NCI-H82 (cell line): ENCODE measurements at regions not wholly inside any gene's neighbourhood (a gene's known extent, or its start where the extent isn't known, plus 50 kb on each side); places are given as distances from the start of the nearest gene placed in this dataset.
"Not testable (repeated sequence)": the region's sequence is repeated elsewhere in the genome, so short reads cannot be mapped to it uniquely, and the experiment has no call there.

ENCODE experiments used
- DNase-seq: peaks from one replicate; lab custom pipeline; 2025; lab: John Stamatoyannopoulos, UW

GRCh38 chr5:63555874-63556273 lies 406.4 kb downstream of the HTR1A start:
- DNase-seq, result no peak

GRCh38 chr5:63554191-63554590 lies 408.1 kb downstream of the HTR1A start:
- no peak for DNase-seq

GRCh38 chr5:63553073-63553472 lies 409.2 kb downstream of the HTR1A start:
- DNase-seq, result no peak

GRCh38 chr5:63535840-63536602 lies 426.2 kb downstream of the HTR1A start:
- DNase-seq, result no peak

GRCh38 chr5:63524281-63524680 lies 438.0 kb downstream of the HTR1A start:
- DNase-seq, result no peak

GRCh38 chr5:63516006-63516405 lies 446.2 kb downstream of the HTR1A start:
- no peak for DNase-seq

GRCh38 chr5:63500242-63500641 lies 462.0 kb downstream of the HTR1A start:
- no peak for DNase-seq

- no peak for DNase-seq
Observed at GRCh38 chr5:63495225-63495624, 467.0 kb downstream of the HTR1A start.

GRCh38 chr5:63483338-63483737 lies 478.9 kb downstream of the HTR1A start:
- DNase-seq, result no peak

- DNase-seq, result no peak
Observed at GRCh38 chr5:63473335-63473967, 488.8 kb downstream of the HTR1A start.

- no peak for DNase-seq
Observed at GRCh38 chr5:63456279-63456678, 506.0 kb downstream of the HTR1A start.

- DNase-seq, result no peak
Observed at GRCh38 chr5:63451188-63451587, 511.1 kb downstream of the HTR1A start.

- DNase-seq, result peak; percentile 19
Observed at GRCh38 chr5:63439537-63439936, 522.7 kb downstream of the HTR1A start.

- no peak for DNase-seq
Observed at GRCh38 chr5:63409737-63410136, 552.5 kb downstream of the HTR1A start.

- no peak for DNase-seq
Observed at GRCh38 chr5:63408984-63409383, 553.3 kb downstream of the HTR1A start.

- peak; percentile 75 for DNase-seq
Observed at GRCh38 chr5:63401436-63402046, 560.7 kb downstream of the HTR1A start.

- DNase-seq, result no peak
Observed at GRCh38 chr5:63400079-63400478, 562.2 kb downstream of the HTR1A start.

GRCh38 chr5:63398346-63398745 lies 563.9 kb downstream of the HTR1A start:
- DNase-seq, result no peak

- DNase-seq, result not testable (repeated sequence)
Observed at GRCh38 chr5:63388188-63388587, 574.1 kb downstream of the HTR1A start.

GRCh38 chr5:63375851-63376250 lies 586.4 kb downstream of the HTR1A start:
- no peak for DNase-seq

- no peak for DNase-seq
Observed at GRCh38 chr5:63374085-63374484, 588.2 kb downstream of the HTR1A start.

- no peak for DNase-seq
Observed at GRCh38 chr5:63351164-63351563, 611.1 kb downstream of the HTR1A start.

- DNase-seq, result no peak
Observed at GRCh38 chr5:63346451-63346850, 615.8 kb downstream of the HTR1A start.
